Hepatocyte (in vitro differentiated cells): ENCODE measurements at regions not wholly inside any gene's neighbourhood (a gene's known extent, or its start where the extent isn't known, plus 50 kb on each side); places are given as distances from the start of the nearest gene placed in this dataset.

Experiments used
- DNase-seq: peaks from one replicate; pipeline ENCODE4 v3.0.0-alpha.2; 2016; ENCODE audit warnings: low spot score
- H2AFZ ChIP-seq: fragments of 200-600 bp; sonication (generic); 2 replicates; pipeline ENCODE4 v1.6.0; 2016; ENCODE audit warnings: antibody characterized with exemption, mild to moderate bottlenecking
- H3K27ac ChIP-seq: fragments of 200-600 bp; sonication (generic); 2 replicates; pipeline ENCODE4 v1.5.1; 2016; ENCODE audit warnings: mild to moderate bottlenecking
- H3K27me3 ChIP-seq: fragments of 200-600 bp; sonication (generic); 2 replicates; pipeline ENCODE4 v1.6.1; 2016
- H3K36me3 ChIP-seq: fragments of 200-600 bp; sonication (generic); replicated peaks from 2 replicates; pipeline ENCODE4 v1.5.1; 2016; ENCODE audit warnings: low read depth; ENCODE audit not compliant: insufficient read depth
- H3K4me1 ChIP-seq: fragments of 200-600 bp; sonication (generic); 2 replicates; pipeline ENCODE4 v1.5.1; 2016; ENCODE audit warnings: mild to moderate bottlenecking, moderate library complexity; ENCODE audit not compliant: insufficient read depth
- H3K4me2 ChIP-seq: fragments of 200-600 bp; sonication (generic); 2 replicates; pipeline ENCODE4 v1.6.0; 2016
- H3K4me3 ChIP-seq: fragments of 200-600 bp; sonication (generic); 2 replicates; pipeline ENCODE4 v1.5.1; 2016; ENCODE audit warnings: mild to moderate bottlenecking
- H3K79me2 ChIP-seq: fragments of 200-600 bp; sonication (generic); 2 replicates; pipeline ENCODE4 v1.6.0; 2017; ENCODE audit warnings: mild to moderate bottlenecking
- H3K9me2 ChIP-seq: fragments of 200-600 bp; sonication (generic); replicated peaks from 2 replicates; pipeline ENCODE4 v1.6.0; 2017; ENCODE audit warnings: mild to moderate bottlenecking; ENCODE audit not compliant: insufficient read depth
- H3K9me3 ChIP-seq: fragments of 200-600 bp; sonication (generic); 2 replicates; pipeline ENCODE4 v1.5.1; 2016; ENCODE audit warnings: low read depth, mild to moderate bottlenecking
- H4K20me1 ChIP-seq: fragments of 200-600 bp; sonication (generic); 2 replicates; pipeline ENCODE4 v1.6.0; 2016; ENCODE audit warnings: mild to moderate bottlenecking; ENCODE audit not compliant: insufficient read depth, poor library complexity, severe bottlenecking
- CTCF ChIP-seq: fragments of 200-600 bp; sonication (generic); IDR thresholded peaks from 2 replicates; pipeline ENCODE4 v1.5.1; 2016; ENCODE audit warnings: antibody characterized with exemption, mild to moderate bottlenecking; ENCODE audit not compliant: poor library complexity
- EZH2 ChIP-seq: fragments of 200-600 bp; sonication (generic); IDR thresholded peaks from 2 replicates; pipeline ENCODE4 v1.6.1; 2016; ENCODE audit warnings: antibody characterized with exemption, mild to moderate bottlenecking, borderline replicate concordance
- EZH2phosphoT487 ChIP-seq: fragments of 200-600 bp; sonication (generic); IDR thresholded peaks from one replicate; pipeline ENCODE4 v1.6.1; 2018; ENCODE audit warnings: antibody characterized with exemption, mild to moderate bottlenecking, low read depth, moderate library complexity; ENCODE audit not compliant: unreplicated experiment, severe bottlenecking
- WGBS: methylation state at CpG from one replicate; pipeline ENCODE4 v1.1.6; 2016; ENCODE audit warnings: low lambda C conversion rate; ENCODE audit errors: missing lambda C conversion rate; 5-methylcytosine and 5-hydroxymethylcytosine counted together

GRCh38 chr2:8230466-8230865 lies 451.4 kb upstream of the ID2 start:
- Histone ChIP-seq H3K79me2 (no peaks in the 10 kb centered on the region), H3K4me2 (no peak overlapping the region), H2AFZ (no peak overlapping the region), H3K36me3 (no peaks in the 10 kb centered on the region), H3K27ac (no peak overlapping the region), H3K27me3 (no peaks in the 10 kb centered on the region), H3K9me2 (no peaks in the 10 kb centered on the region), H4K20me1 (no peaks in the 10 kb centered on the region), H3K9me3 (no peaks in the 10 kb centered on the region), H3K4me3 (no peak overlapping the region), H3K4me1 (no peaks in the 10 kb centered on the region)
- DNase-seq = no peak
- TF ChIP-seq EZH2 = no peak
- TF ChIP-seq EZH2phosphoT487 = no peak
- TF ChIP-seq CTCF = no peak
- WGBS = 50% methylated on average over 1 of the region's 1 CpG

- no peaks in the 10 kb centered on the region for H4K20me1 ChIP-seq
- H3K4me3 ChIP-seq = no peak overlapping the region
- TF ChIP-seq CTCF (no peak), EZH2 (no peak), EZH2phosphoT487 (no peak)
- H3K9me2 ChIP-seq = no peaks in the 10 kb centered on the region
- WGBS = 95% methylated on average over 3 of the region's 3 CpGs
- H3K9me3 ChIP-seq = no peaks in the 10 kb centered on the region
- H3K27ac ChIP-seq = no peak overlapping the region
- no peaks in the 10 kb centered on the region for H3K4me1 ChIP-seq
- DNase-seq = no peak
- no peak overlapping the region for H2AFZ ChIP-seq
- no peak overlapping the region for H3K4me2 ChIP-seq
- H3K36me3 ChIP-seq = no peaks in the 10 kb centered on the region
- no peaks in the 10 kb centered on the region for H3K27me3 ChIP-seq
- no peaks in the 10 kb centered on the region for H3K79me2 ChIP-seq
Observed at GRCh38 chr2:8231902-8232301, 450.0 kb upstream of the ID2 start.

- Histone ChIP-seq H3K36me3 (no peaks in the 10 kb centered on the region), H3K9me2 (no peaks in the 10 kb centered on the region), H3K4me1 (no peaks in the 10 kb centered on the region), H3K27ac (no peak overlapping the region), H3K4me3 (no peak overlapping the region), H3K79me2 (no peaks in the 10 kb centered on the region), H4K20me1 (no peaks in the 10 kb centered on the region), H3K9me3 (no peaks in the 10 kb centered on the region), H3K4me2 (no peak overlapping the region), H3K27me3 (no peaks in the 10 kb centered on the region), H2AFZ (no peak overlapping the region)
- TF ChIP-seq EZH2phosphoT487 (no peak), EZH2 (no peak), CTCF (no peak)
- no peak for DNase-seq
- 93% methylated on average over 1 of the region's 1 CpG for WGBS
Observed at GRCh38 chr2:8232871-8233270, 449.0 kb upstream of the ID2 start.

GRCh38 chr2:8234253-8234652 lies 447.6 kb upstream of the ID2 start:
- no peaks in the 10 kb centered on the region for H3K9me3 ChIP-seq
- H3K27me3 ChIP-seq = no peaks in the 10 kb centered on the region
- whole genome bisulfite sequencing = 91% methylated on average over 3 of the region's 3 CpGs
- TF ChIP-seq CTCF (no peak), EZH2 (no peak), EZH2phosphoT487 (no peak)
- H3K36me3 ChIP-seq = no peaks in the 10 kb centered on the region
- no peaks in the 10 kb centered on the region for H3K4me1 ChIP-seq
- no peak overlapping the region for H3K27ac ChIP-seq
- no peak overlapping the region for H3K4me3 ChIP-seq
- H3K9me2 ChIP-seq = no peaks in the 10 kb centered on the region
- no peak overlapping the region for H2AFZ ChIP-seq
- no peak for DNase-seq
- H3K4me2 ChIP-seq = no peak overlapping the region
- H3K79me2 ChIP-seq = no peaks in the 10 kb centered on the region
- no peaks in the 10 kb centered on the region for H4K20me1 ChIP-seq
